Fibroblast of upper back skin (primary cell): ENCODE measurements at regions not wholly inside any gene's neighbourhood (a gene's known extent, or its start where the extent isn't known, plus 50 kb on each side); places are given as distances from the start of the nearest gene placed in this dataset.
"Not testable (repeated sequence)": the region's sequence is repeated elsewhere in the genome, so short reads cannot be mapped to it uniquely, and the experiment has no call there.

Experiments used
- DNase-seq: peaks from one replicate; pipeline ENCODE4 v3.0.0-alpha.2; 2013

DNA sequence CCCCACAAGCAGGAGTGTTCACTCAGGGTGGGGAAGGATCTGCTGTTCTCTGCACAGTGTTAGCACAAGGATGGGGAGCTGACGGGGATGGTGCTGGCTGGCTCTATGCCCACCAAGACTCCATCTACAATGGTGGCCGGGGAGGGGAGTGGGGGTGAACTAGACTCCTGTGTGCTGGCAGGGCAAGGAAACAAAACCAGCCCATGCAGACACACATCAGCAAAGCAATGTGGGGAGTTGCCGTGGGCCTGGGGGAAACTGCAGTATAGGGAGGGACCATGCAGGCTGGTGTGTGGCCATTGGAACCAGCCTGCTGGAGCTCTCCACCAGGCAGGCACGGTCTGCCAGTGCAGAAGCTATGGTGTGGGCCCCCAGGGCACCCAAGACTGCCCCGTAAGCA, 195.1 kb downstream of the PWWP3B start:
- DNase-seq: no peak

DNA sequence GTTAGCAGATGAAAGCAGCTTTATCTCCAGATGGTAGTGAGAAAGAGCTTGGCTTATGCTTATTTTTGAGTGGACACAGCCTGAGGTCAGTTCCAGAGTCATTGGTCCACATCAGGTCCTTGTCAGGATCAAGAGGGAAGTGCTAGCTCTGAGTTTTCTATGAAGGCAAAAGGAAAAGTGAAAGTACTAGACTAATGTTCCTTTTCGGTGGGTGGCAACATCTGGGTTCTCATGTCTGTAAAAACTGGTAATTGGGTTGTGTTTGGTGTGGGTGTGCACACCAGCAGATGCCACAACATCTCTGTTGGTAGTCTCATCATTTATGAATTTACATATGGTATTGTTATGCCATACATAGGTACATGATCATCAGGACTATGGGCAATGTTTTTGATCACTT, 210.5 kb downstream of the PWWP3B start:
- DNase-seq: no peak

DNA sequence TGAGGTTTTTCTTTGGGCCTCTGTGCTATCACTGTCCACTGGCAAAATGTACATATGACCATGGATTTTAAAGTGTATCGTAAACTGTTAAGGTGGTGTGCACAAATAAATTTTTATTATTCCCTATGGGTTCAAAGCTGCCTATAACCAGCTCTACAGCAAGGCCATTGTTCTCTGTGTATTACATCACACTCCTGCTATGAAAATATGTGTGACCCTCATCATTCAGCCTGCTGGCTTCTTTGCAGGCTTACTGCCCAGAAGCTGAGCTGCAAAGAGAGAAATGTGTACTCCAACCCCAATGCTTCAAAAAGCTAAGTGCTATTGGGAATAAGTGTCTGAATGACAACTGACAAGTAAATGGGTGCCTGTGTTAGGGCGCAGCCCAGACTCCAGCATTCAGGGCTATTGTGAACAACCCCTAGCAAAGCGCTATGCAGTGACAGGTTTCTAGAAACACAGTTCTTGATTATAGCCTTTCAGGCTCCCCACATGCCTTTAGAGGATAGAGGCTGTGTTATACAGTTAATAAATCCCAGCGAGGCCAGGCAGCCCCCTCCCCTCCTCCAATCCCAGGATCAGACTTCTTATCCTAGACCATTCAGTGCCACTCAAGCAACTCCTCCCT, 220.4 kb upstream of the RADX start:
- DNase-seq: no peak

DNA sequence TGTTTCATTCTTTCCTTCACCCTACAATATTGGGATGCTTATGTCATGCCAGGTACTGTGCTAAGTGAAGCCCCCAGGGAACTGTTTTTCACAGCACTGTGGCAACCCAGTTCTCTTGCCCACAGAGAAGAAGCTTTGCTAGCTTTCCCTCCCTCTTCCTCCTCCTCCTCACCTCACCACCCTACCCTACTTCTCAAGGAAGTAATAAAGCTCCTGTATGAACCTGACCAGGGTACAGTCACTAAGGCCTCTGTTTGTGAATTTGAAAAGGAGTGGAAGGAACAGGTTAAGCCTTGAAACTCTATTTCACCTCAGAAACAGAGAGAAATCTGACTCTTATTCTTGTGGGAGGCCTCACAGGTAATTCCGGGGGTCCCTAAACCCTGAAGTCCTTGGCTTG, 219.4 kb upstream of the RADX start:
- DNase-seq: no peak

DNA sequence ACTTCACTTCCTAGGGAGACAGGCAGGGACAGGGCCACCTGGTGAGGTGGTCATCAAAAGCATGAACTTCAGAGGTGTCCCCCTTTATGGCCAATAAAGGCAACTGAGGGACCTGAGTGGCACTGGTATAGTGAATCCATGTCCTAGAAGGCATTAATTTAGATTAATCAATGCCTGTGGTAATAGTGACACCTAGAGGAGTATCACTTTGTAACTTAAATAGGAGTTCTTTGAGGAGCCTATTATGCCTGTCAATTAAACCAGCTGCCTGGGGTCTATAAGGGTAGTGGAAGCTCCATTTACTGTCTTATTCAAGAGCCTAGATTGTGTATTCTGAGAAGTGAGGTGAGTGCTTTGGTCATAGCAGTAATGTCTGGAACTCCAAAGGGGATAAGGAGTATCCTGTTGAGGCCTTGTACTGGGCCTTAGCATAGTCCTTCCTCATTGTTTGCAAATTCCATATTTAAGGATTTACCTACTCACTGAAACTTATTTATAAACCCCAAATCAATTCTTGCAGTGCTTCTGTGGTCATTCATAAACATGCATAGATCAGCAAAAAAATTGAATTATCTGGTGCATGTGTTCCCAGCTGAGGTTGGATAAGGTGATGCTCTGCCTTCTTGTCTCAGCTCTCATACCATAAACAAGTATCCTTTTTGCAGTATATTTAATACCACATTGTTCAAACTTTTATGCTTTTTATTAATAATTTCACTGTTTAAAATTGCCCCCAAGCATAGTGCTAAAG, 213.8 kb upstream of the RADX start:
- DNase-seq: peak; percentile 5

DNA sequence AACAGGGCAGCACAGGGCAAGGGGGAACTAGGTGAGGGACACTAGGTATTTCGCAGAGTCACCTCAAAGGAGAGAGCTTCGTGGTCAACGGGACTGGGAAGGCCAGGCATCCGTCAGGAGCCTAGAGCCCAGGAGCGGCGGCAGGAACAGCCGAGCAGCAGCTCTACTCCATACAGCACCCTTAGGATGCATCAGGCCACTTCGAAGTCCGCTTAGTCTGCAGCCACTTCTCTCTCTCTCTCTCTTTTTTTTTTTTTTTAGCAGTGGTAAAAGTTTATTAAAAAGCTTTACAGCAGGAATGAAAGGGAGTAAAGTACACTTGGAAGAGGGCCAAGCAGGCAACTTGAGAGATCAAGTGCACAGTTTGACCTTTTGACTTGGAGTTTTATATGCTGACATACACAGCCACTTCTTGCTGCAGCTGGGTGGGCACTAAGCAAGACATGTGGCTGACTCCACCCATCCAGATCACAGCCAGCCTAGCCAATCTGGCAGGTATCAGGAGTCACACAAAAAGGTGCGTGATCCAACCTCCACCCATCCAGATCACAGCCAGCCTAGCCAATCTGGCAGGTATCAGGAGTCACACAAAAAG, 209.7 kb upstream of the RADX start:
- DNase-seq: no peak

DNA sequence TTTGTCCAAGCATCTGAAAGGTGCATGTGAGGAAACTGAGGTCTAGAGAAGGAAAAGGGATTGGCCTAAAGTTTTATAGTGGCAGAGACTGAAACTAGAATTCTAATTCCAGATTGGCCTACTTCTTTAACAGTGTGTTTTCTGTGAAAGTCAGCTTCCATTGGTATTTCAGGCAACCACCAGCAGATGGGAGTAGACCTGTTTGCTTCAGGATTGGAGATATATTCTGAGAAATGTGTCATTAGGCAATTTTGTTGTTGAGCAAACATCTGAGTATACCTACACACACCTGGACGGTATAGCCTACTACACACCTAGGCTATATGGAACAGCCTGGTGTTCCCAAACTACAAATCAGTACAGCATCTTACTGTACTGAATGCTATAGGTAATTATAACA, 207.3 kb upstream of the RADX start:
- DNase-seq: no peak

DNA sequence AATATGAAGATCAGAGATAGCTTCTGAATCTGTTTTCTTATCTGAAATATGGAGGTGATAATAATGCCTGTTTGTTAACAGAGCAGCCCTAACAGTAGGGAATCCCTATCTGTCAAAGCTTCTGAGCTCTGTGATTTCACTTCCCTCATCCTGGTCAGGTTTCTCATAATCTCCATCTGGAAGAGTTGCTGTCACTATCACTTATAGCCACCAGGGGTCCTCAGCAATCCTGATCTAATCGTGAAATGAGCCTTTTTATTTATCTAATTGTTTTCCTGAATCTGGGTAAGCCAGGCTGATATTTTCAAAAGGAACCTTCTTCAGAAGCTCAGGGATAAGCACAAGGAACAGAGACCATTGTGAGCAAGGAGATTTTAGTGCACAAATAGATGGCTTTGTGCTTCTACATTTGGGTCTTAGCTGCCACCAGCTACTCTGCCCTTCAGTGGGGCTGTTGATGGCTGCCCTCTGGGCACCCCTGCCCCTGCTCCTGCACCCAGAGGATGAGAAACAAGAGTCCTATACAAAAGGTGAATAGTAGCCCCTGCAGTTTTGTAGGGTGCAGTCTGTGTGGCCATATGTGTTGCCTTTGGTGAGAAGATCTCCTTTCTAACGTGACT, 196.4 kb upstream of the RADX start:
- peak; percentile 3 for DNase-seq

DNA sequence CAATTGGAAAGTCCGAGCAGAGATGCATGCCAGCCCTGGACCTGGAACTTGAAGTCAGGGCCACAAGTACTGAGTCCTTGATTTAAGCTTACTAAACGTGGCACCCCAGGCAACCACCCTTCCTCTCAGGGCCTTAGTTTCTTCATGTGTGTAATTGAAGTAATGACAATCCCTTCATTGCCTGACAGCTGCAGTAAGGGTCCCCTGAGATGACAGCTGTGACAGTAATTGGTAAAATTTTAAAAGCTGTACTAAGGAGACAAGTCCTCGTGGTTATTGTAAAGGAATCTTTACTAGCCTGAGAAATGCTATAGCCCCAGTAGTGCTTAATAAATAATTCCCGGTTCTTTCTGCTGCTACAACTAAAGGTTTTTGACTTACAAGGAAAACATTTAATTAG, 175.1 kb upstream of the RADX start:
- no peak for DNase-seq

DNA sequence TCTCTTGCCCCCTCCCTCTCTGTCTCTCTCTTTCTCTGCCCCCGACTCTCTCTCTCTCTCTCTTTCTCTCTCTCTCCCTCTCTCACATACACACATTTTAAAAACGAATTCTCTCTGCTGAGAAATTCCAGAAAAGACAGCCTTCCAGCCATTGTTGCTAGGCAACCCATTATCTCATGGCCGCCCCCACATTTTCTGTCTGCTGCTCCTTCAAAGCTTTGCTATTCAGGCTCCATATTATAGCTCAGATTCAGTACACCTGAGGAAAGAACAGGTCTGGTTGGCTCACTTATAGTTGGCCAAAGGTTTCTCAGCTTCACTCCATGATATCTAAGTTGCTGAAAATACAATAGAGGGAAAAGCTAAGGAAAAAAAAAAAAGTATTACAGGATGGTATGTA, 174.4 kb upstream of the RADX start:
- no peak for DNase-seq

DNA sequence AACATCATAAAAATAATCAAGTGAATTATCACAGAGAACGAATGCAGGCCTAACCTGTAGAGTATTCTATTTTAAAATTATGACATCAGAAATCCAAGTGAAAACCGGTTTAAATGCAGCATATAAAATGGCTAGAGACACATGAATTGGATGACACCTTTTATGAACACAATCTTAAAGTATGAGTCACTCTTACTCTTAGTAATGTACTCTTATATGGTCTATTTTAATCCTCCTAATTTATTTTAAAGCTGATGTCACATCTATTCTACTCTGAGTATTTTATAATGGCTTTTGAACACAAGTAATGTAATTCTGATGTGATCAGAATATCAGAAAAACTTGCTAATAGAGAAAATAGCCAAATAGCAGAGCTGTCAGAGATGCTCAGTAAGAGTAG, 161.4 kb upstream of the RADX start:
- DNase-seq: no peak

DNA sequence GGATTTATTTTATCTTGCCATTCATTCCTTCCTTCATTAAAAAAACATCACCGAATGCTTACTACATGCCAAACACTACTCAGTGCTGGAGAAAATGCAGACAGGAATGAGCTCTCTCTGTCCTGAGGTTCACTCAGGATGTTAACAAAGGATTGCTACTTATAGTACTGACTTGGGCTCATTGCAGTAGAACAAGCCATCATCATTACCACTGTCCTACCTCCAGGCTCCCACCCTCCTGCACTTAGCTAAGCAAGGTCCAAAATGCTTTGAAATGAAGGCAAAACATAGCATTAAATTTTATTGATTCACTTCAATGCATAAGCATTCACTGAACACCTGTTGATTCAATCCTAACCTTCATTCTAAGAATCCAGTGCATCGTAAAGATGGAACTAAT, 159.8 kb upstream of the RADX start:
- no peak for DNase-seq

DNA sequence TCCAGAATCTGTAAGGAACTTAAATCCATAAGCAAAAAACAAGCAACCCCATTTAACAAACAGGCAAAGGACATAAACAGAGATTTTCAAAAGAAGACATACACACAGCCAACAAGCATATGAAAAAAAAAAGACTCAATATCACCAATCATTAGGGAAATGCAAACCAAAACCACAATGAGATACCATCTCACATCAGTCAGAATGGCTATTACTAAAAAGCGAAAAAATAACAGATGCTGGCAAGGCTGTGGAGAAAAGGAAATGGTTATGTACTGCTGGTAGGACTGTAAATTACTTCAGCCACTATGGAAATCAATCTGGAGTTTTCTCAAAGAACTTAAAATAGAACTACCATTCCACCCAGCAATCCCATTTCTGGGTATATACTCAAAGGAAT, 156.8 kb upstream of the RADX start:
- no peak for DNase-seq

DNA sequence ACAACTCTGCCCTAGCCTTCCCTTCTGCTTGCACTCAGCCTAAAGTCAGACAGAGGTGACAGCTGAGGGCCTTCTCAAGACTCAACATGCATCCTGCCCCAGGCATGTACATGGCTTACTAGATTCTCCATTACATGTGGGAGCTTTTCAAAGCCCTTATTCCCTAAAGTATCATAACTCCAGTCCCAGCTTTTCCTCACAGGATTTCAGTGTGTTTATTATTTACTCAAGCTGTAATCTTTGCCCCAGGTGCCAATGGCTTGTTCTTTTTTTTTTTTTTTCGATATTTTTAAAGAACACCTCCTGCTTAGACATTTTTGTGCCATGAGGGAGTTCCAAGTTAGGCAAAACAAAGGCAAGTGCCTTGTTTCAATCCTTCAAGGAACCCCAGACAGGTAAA, 154.0 kb upstream of the RADX start:
- no peak for DNase-seq

DNA sequence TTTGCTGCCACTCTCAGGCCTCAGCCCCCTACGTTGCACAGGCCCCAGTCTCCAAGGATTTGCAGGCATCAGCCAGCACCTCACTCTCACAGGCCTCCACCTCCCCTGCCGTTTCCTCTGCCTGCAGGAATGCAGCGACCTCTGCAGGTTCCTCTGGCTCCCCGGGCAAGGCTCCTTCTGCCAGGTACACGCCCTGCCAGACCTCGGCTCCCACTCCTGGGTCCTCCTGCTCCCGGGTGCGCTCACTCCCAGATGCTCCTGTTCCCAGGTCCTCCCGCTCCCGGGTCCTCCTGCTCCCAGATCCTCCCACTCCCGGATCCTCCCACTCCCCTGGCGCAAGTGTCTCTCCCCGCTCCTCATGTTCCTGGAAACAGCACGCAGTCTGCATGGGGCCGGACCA, 144.4 kb upstream of the RADX start:
- DNase-seq: no peak

DNA sequence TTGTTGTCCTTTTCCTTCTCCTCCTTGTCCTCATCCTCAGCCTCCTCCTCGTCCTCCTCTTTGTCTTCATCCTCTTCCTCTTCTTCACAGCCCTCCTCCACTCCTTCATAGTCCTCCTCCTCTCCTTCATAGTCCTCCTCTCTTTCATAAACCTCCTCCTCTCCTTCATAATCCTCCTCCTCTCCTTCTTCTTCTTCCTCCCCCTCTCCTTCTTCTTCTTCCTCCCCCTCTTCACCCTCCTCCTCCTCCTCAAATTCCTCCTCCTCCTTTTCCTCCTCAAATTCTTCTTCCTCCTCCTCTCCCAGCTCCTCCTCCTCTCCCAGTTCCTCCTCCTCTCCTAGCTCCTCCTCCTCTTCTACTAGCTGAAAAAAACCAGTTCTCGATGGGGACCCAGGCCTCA, 143.8 kb upstream of the RADX start:
- no peak for DNase-seq

DNA sequence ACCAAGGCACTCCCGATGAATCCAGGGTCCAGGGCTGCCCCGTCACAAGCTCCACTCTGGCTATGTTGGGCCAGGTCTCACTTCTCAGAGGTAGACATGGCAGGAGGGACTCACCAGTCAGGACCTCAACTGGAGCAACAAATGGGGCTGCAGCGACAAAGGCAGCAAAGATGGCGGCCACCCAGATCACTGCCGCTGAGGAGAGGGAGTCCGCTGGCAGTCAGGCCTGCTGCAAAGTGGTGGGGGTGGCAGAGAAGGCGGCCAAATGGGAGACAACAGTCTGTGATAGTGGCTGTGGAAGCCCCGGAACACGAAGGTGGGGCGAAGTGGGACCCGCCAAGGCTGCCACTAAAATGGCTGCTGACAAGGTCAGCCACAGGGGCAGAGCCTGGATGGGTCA, 143.3 kb upstream of the RADX start:
- no peak for DNase-seq

DNA sequence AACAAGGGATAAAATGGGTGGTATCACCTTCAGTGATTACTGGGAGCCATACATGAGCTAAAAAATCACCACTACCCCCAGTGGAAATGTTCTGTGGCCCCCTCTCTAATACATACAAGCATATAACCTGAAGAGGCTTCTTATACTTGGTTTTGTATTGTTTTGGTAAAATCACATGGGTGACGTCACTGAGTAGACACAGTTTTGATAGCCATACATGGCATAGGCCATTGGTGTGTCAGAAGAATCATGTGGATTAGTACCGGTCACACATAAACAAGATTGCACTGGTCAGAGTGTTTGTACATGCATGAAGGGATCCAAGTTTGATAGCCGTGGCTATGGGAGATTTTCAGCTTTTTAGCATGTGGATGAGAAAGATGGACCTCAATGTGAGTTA, 131.9 kb upstream of the RADX start:
- no peak for DNase-seq

DNA sequence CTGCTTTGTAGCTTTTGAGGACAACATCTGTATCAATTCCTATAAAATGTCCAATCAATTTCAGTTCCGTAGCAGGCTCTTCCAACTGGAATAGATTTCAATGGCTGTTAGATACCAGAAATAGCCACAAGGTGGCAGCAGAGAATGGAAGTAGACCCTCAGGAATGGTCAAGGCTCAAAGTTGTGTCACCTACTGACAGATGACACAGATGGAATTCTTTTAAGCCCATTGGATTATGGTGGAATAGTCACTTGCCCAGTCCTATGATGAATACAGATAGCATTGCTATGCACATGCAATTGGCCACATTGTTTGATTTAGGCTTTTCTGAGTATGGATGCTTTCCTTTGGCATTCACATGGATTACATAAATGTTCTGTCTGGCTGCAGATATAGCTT, 130.4 kb upstream of the RADX start:
- DNase-seq: peak; percentile 32

DNA sequence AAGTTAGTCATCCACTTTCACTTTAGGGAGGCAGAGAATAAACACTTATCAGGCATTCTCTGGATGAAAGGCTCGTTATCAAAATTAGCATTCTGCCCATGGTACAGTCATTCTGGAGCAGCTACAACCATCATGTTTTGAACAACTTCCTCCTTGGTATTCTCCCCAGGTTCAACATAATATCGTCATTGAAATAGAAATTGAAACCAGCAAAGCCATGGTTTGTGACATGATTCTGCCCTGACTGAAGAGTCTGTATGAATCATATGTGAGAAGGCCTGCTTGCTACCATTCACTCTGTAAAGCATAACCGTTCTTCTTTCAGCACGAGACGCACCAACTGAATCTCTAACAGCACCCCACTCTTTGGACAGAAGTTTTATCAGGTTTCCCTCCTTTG, 127.5 kb upstream of the RADX start:
- DNase-seq: no peak

DNA sequence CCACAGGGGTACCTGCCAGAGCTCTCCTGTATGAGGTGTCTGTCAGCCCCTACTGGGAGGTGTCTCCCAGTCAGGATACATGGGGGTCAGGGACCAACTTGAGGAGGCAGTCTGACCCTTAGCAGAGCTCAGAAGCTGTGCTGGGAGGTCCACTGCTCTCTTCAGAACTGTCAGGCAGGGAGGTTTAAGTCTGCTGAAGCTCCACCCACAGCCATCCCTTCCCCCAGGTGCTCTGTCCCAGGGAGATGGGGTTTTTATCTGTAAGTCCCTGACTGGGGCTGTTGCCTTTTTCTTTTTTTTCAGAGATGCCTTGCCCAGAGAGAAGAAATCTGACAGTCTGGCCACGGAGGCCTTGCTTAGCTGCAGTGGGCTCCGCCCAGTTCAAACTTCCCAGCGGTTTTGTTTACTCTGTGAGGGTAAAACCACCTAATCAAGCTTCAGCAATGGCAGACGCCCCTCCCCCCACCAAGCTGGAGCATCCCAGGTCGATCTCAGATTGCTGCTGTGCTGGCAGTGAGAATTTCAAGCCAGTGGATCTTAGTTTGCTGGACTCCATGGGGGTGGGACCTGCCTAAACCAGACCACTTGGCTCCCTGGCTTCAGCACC, 118.5 kb upstream of the RADX start:
- DNase-seq: not testable (repeated sequence)

DNA sequence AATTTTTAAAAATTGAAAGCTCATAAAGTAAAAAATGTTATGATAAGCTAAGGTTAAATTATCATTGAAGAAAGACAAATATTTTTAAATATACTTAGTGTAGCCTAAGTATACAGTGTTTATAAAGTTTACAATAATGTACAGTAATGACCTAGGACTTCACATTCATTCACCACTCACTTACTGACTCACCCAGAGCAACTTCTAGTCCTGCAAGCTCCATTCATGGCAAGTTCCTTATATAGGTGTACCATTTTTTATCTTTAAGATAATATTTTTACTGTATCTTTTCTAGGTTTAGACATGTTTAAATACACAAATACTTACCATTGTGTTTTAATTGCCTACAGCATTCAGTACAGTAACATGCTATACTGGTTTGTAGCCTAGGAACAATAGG, 112.3 kb upstream of the RADX start:
- DNase-seq: no peak

DNA sequence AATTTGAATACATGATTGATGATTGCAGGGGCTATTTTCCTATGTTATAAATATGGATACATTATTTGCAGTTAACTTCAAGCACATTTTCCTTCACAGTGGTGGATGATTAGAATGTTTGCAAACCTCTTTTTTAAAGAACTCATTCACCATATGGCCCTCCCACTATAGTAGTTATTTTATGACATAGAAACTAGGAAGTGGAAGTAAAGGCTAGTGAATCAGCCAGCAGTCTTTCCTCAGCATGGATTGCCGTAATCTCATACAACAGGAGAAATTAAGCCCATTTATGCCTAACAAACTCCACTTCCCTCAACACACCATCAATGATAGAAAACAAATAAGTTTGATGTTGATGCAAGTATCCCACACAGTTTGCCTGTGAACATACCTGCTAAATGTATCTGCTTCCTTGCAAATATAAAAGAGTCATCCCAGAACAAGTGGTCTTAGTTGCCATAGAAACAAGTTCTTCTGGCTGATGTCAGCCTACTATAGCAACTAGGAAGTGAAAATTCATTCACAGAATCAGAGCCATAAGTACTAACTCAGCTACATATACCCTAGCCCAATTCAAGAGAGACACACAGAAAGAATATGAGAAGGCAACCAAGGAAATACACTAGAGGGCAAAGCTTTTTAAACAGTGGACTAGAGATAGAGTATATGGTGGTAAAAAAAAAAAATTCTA, 100.9 kb upstream of the RADX start:
- no peak for DNase-seq
